ENCODE measurements at regions not wholly inside any gene's neighbourhood (a gene's known extent, or its start where the extent isn't known, plus 50 kb on each side); places are given as distances from the start of the nearest gene placed in this dataset.
"Not testable (repeated sequence)": the region's sequence is repeated elsewhere in the genome, so short reads cannot be mapped to it uniquely, and the experiment has no call there.

DNA sequence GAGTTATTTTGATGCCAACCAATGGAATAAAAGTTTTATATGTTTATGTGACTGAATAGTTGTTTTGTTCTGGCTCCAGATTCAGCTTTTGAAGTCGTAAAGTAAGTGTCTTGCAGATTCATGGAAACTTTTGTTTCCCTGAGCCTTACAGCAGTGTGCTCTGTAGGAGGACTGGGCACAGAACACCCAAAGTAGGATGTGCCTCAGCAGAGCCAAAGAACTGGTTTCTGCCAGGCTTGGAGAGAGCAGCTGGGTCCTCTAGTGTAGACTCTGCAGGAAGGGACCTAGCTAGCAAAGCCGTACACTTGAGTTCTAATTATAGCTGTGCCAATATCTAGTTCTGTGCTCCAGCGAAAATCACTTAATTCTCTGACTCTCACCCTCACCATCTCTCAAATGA lies 261.2 kb upstream of the DNAJC19 start:
- DNase-seq: no peak

- no peak for DNase-seq
These were observed 249.9 kb upstream of the DNAJC19 start for GRCh38 chr3:181239441-181239840.

- DNase-seq: no peak
These were observed 240.7 kb upstream of the DNAJC19 start for GRCh38 chr3:181230258-181230657.

- DNase-seq: no peak
These were observed 223.8 kb upstream of the DNAJC19 start for GRCh38 chr3:181213347-181213746.

GRCh38 chr3:181212271-181212670 lies 222.7 kb upstream of the DNAJC19 start:
- DNase-seq: no peak

- peak; percentile 13 for DNase-seq
These were observed 220.7 kb upstream of the DNAJC19 start for GRCh38 chr3:181210275-181210674.

DNA sequence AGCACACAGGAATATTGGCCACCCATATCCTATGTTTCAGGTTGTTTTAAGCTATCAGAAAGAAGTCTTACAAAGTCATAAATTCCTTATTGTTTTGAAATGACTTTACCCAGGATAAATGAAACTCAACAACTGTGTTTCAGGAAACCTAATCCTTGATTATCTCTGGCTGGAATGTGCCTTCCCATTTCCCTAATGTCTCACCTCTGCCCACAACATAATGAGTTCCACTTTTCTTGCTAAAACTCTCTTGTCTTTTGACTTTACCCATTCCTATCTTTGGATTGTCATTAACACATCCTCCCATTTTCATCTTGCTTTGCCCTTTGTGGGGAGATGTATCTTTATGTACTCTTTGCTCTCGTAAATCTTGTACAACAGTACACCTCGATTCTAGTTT lies 200.0 kb upstream of the DNAJC19 start:
- no peak for DNase-seq

DNA sequence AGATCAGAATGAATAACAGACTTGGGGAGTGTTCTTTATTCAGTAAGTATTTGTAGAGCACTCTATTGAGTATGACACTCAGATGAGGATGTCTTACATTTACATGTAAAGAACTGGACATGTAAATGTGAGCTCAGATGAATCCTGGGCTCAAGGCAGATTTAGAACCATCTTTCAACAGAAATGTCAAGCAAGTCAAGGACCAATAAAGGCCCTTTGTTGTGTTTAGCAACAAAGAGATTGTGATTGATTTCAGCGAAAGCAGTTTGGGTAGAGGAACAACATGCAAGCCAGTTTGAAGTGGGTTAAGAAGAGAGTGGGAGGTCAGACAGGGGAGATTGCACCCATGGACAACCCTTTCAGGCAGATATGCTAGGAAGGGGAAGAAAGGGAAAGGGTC lies 194.2 kb upstream of the DNAJC19 start:
- no peak for DNase-seq

DNA sequence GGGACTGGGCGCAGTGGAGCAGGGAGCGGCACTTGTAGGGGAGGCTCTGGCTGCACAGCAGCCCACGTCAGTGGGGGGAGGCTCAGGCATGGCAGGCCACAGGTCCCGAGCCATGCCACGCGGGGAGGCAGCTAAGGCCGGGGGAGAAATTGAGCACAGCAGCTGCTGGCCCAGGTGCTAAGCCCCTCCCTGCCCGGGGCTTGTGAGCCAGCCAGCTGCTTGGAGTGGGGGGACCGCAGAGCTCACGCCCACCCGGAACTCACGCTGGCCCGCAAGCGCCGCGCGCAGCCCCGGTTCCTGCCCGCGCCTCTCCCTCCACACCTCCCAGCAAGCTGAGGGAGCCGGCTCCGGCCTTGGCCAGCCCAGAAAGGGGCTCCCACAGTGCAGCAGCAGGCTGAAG lies 193.5 kb upstream of the DNAJC19 start:
- not testable (repeated sequence) for DNase-seq

- no peak for DNase-seq
These were observed 189.5 kb upstream of the DNAJC19 start for GRCh38 chr3:181178991-181179390.

DNA sequence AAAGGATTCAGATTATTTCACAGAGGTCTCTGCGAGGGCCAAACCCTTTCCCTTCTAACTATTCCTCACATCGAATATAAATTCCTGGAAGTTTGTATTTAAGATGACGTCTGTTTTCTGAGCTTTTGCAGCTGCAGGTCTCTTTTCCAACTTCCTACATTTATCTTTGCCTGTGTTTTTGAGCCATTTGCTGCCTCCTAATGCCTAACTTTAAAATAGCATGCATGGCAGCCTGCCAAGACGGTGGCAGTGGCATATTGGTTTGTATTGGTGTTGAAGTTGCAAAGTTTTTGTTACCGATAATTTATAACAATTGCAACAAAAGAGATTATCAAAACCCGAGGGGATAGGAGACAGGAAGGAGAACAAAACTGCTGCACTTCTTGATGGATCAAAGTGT lies 187.1 kb upstream of the DNAJC19 start:
- DNase-seq: peak; percentile 15

- DNase-seq: no peak
These were observed 185.2 kb upstream of the DNAJC19 start for GRCh38 chr3:181174676-181175233.

DNA sequence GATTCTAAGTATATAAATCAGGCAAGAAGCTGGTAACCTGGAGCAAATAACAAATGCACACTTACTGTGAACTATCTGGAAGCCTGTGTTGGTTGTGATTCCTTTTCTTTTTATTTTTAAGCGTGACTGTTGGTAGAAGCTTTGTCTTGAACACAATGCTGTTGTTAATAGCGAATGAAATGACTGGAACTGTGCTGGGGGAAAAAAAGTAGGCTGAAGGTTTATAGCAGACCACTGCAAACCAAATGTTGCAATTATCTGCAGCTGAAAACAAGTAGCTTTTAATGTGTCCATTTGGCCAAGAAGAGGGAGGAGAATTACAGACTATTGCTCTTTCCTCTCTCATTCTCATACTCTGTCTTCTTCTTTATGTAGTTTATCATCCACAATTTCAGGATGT lies 184.5 kb upstream of the DNAJC19 start:
- no peak for DNase-seq

- no peak for DNase-seq
These were observed 183.7 kb upstream of the DNAJC19 start for GRCh38 chr3:181173227-181173626.

DNA sequence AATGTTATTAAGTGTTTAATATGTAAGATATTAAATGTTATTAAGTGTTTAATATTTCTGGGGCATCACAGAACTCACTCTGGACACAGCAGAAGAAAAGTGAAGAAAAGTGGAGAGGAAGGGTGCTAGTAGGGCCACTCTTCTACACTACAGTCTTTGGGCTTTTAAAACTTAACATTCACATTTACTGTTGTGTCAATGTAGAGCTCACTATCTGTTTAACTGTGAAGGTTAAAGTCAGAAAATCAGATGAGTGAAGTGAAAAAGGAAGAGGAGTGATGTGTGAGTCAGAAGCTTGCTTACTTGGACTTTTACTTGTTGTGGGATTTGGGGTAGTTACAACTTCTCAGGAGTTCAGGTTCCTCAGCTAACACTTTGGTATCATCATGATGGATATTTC lies 145.3 kb upstream of the DNAJC19 start:
- no peak for DNase-seq

DNA sequence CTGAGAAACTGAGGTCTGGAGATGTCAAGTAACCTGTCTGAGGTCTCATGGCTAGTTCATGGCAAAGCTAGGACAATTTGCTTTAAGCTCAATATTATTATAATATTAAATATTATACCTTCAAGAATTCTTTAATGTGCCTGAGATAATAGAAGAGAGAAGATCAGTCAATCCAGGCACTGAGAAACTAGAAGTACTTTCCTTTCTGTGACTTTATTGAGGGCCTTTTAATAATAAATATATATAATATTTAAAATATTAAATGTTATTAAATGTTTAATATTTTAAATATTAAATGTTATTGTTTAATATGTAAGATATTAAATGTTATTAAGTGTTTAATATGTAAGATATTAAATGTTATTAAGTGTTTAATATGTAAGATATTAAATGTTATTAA lies 144.3 kb upstream of the DNAJC19 start:
- DNase-seq: no peak

- DNase-seq: no peak
These were observed 116.1 kb upstream of the DNAJC19 start for GRCh38 chr3:181105646-181106045.

DNA sequence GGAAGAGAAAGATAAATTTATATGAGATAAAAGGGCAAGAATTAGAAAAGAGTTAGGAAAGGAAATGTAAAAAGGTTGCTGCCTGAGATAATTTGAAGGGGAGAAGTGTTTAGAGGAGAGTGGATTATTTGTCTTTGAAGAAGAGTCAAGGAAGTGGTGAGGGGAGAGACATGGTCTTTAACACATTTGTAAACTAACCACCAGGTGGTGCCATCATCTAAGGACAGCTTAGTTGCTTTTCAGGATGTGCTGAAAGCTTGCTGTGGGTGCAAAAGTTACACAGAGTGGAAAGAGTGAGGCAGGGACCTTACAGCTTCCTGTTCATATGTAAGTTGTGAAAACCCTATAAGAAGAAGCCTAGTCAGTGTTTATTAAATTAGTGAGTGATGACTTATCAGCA lies 114.1 kb upstream of the DNAJC19 start:
- no peak for DNase-seq

- no peak for DNase-seq
These were observed 96.5 kb upstream of the DNAJC19 start for GRCh38 chr3:181086011-181086410.

GRCh38 chr3:181081930-181082329 lies 92.4 kb upstream of the DNAJC19 start:
- DNase-seq: no peak

DNA sequence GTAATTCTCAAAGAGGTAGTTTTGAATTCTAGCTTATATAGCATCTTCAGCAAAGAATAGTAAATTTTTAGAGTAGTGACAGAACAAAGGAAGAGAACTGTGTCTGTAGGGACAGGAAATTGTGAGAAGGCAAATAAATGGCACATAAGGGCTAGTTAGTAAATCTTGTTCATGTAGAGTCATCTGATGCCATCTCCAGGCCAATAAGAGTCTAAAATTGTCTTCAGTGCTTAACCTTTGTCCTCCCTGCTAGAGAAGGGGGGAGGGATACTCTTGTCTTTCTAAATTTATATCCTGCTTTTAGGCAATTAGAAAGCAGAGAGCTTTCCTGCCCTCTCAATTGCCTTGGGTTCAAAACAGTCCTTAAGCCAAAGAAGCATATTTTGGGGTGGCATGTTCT lies 87.0 kb upstream of the DNAJC19 start:
- no peak for DNase-seq

- DNase-seq: no peak
These were observed 85.6 kb upstream of the DNAJC19 start for GRCh38 chr3:181075098-181075497.

- no peak for DNase-seq
These were observed 76.9 kb upstream of the DNAJC19 start for GRCh38 chr3:181066143-181067087.

DNA sequence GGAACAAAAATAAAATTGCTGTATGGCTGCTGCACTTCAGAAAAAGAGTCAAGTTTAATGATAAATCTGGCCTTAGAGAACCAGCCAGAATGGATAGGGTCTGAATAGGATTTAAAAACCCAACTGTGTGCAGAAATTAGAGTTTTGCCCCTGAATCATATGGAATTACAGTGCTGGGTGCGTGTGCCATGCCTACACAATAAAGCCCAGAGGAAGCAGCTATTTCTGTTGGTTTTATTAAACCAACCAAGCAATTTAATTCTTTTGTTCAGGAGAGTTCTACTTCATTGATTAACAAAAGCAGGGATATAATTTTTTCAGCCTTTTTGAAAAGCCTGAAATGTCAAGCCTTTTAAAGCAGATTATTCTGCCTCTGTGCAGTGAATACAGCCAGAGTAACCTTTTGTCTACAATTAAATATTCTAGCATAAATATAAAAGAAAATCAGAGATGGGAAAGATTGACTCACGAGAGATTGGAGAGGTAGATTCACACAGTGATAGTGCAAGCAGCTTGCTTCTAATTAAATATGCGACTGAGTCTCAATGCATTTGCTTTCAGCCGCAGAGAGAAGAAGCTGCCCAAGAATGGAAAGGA lies 66.7 kb upstream of the DNAJC19 start:
- DNase-seq: no peak

All from HCEC 1CT (cell line).